CD4-positive, alpha-beta T cell treated with Interleukin-15 for 4 hours (primary cell): ENCODE measurements at regions not wholly inside any gene's neighbourhood (a gene's known extent, or its start where the extent isn't known, plus 50 kb on each side); places are given as distances from the start of the nearest gene placed in this dataset.

Experiments used
- DNase-seq: peaks from one replicate; pipeline ENCODE4 v3.0.0-alpha.2; 2020; ENCODE audit warnings: low spot score

DNA sequence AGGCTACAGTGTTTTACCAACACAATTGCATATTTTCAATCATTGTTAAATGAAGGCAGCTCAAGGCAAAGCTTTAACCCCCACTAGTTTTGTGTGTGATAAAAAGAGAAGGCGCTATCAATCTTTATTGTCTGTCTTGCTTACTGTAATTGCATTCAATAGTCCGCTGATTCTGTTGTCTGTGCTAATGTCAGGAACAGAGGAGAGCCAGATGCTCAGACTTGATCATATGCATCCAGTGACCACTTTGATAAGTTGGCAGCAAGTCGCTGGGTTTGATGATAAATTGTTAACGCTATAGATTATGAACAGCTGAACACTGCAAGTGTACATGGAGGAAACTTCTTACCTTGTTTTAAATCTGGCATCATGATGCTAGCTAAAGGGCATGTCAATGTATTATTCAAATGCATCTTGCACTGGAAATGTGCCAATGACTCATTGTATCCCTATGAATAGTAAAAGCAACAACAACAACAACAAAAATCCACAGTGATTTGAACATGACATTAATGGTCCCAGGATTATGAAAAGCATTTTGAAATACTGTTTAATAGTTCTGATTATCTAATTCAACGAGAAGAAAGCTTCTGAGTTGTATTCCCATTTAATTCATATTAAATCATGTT is 423.5 kb upstream of the FANCL start:
- DNase-seq, result no peak

DNA sequence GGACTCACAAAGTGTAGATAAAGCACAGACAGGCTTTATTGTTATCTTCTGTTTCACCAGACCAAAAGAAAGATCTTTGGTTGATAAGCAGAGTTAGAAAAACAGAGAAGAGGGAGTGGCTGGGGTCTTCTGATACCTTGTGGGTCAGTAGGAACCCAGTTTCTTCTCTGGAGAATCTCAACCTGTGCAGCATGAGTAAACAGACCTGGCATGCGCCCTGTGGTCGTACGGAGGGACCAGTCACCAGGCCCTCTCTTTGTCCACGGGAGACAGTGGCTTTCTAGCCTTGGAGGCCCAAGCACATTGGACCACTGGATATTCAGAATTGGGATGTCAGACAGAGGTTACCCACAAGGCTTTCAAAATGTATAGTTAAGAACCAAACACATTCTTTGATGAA is 418.9 kb upstream of the FANCL start:
- no peak for DNase-seq

DNA sequence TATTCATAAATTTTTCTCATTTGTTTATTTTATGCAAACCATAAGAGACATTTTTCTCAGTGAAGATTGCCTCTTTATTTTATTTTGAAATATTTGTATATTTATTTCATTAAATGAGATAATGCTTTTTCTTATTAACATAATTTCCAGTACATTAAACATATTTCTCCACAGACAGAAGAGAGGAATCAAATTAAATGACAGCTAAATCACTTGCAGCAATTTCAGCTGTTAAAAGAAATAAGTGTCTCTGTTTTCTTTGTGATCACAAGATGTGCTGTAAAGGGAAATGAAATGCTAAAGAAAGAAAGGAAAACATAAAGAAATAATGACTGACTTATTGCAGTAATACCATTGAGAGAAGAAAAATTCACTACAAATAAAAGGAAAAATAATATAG is 414.0 kb upstream of the FANCL start:
- no peak for DNase-seq

DNA sequence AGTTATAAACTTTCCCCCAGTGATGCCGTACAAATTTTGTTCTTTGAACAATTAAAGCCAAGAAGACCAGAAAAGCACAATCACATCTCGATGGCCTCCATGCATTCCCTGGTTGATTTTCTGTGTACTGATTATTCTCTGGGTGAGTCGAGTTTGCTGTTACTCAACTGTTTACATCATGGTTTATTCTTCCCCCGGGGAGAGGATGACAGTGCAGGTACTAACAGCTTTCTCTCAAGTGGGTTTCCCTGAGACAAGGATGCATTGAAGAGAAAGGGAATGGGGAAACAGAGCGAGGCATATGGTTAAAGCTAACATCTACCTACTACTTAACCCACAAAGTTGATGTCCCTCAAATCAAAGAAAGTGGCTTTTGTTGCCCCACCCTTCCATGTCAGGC is 410.8 kb upstream of the FANCL start:
- no peak for DNase-seq

DNA sequence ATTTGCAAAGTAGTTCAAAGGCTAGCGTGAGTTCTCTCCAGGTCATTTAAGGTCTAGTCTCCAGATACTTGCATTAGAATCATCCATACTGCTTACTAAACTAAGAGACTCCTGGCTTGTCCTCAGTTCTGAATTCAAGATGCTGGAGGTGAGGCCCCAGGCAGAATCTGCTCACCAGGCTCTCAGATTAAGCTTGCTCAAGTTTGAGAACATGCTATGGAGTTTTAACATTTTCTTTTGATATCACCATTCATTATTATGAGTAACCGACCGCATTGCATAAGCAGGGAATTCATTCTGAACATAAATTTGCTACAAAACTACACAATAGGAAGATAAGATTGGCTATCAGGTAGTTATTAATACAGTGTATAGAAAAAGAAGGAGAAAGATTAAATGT is 409.7 kb upstream of the FANCL start:
- DNase-seq, result no peak

DNA sequence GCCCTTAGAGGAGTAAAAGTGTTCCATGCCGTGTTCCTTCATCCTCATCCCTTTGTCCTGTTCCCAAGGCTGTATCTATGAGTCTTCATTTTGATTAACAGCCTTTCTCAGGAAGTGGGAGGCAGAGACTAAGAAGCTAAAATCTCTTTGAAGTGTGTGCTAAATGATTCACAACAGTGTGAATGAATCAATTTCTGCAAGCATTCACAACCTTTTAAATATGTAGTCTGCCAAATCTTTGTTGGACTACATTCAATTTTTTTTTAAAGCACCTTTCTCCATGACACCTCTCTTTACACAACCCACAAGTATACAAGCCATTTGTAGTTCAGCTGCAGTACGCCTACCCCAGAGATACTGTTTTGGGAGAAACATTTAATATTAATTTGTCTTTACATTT is 408.6 kb upstream of the FANCL start:
- DNase-seq, result no peak

DNA sequence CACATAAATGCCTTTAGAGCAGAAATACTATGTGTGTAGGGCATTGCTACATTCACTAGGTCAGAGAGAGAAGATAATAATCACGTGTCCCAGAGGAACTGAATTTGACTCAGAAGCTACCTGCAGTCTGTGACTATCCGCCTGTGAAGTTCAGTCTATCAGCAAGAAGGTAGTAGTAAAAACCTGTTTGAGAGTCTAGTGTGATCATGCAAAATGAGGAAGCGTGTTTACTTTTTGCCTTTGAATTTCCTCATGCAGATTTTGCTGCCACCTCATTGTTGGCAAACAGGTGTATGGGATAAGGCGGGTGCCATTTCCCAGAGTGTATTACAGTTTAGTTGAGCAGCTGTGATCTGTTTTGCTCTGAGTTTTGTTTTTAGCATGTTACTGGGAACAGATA is 403.9 kb upstream of the FANCL start:
- no peak for DNase-seq

DNA sequence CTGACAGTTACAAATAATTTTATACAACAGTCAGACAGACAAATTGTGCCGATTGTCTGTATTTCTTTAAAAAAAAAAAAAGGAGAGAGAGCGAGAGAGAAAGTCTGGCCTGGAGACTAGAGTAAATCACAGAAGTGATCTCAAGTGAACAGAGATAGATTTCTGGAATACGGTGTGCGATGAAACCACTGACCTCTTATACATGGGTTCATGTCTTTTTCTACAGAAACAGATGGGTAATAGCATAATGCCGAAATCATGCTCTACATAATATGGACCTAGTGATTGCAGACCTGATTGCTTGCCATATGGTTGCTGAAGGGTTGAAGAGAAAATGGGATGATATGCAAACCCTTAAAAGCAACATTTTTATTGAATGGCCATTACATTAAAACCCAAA is 403.3 kb upstream of the FANCL start:
- no peak for DNase-seq

DNA sequence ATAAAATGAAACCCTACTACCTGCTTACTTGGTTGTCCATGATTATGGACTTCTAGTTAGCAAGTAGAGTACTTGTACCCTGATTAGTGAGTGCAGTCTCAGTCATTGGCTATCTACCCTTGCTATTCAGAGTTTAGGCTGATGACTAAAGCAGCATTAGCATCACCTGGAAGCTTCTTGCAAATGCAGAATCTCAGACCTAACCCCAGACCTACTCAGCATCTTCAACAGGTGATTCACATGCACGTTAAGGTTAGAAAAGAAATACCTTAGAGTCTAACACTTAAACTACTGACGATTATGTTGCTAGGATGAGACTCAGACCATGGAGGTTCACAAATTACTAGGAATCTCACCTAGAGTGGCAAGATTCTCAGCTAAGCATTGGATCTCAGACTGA is 399.9 kb upstream of the FANCL start:
- no peak for DNase-seq

DNA sequence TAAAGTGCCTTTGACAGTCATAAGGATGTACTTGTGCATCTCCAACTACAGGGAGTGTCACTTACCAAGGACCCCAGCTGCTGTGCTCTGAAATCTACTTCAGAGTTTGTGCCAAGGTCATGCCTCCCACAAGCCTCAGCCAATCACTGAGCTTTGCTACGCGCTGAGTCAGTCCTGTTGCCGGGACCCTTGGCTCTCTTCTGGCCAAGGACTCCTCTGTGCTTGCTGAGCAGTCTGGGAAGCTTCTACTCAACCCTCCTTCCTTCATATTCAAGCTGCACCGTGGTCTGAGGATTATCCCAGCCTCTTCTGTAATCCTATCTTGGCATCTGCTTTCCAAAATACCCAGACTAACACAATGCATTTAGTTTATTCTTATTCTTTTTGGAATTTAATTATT is 398.9 kb upstream of the FANCL start:
- DNase-seq, result no peak

DNA sequence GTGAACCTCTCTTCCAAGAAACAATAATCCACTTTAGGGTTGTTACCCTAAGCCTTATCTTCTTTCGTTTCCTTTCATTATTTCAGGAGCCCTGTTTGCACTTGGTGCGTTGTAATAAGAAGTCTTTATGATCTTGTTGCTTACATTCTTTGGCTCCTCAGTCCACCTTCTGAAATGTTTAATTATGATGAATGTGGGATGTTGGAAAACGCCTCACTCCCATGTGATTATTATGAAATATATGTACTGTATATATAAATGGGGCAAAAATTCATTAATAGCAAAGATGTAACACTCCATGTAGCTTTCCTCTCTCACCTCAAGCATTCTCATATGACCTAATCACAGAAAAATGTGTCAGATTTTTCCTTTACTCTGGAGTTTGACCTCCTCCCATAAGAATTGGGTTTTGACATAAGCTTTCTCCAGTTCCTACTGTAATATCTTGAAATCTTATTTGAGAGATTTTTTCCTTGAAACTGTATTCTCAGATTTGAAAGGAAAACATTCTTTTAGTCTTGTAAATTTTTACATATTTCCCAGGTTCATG is 397.2 kb upstream of the FANCL start:
- no peak for DNase-seq

DNA sequence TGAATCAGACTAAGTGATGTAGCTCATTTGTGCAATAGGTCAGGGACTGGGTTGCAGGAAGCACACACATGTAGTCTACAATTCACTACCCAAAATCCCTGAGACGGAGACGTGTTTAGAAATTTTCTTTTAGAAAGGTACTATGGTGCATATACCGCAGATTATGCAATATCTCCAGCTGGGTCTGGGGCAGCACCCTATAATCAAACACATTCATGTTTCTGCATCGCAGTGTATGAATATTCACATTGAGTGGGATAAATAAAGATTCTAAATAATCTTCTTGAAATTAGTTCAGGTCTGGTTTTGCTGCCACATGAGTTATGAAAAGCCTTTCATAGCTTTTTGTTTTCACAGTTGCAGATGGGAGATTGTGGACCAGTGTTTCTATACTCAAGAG is 395.7 kb upstream of the FANCL start:
- DNase-seq, result no peak

DNA sequence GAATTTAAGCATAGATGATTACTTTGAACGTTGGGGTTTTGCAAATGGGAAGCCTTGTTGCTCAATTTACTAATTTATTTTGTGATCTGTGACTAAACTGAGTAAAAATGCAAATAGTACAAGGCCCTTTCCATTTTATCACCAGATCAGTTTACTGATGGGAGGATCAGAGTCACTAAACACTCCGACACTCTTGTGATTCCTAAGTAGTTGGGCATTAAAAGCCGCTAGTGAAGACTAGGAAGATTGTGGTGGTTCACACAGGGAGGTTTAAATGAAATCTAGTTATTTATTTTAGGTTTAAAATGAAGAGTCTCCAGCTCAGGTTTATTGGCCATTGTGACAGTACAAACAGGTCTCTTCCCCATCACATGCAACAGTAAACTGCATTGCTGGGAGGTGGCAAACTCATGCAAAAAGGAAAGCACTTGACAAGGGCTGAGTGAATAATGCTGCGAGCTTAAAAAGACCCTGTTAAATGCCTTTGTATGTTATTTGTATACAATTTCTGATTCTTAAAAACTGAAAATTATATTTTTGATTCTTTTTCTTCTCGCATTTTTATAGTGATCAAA is 394.8 kb upstream of the FANCL start:
- no peak for DNase-seq

DNA sequence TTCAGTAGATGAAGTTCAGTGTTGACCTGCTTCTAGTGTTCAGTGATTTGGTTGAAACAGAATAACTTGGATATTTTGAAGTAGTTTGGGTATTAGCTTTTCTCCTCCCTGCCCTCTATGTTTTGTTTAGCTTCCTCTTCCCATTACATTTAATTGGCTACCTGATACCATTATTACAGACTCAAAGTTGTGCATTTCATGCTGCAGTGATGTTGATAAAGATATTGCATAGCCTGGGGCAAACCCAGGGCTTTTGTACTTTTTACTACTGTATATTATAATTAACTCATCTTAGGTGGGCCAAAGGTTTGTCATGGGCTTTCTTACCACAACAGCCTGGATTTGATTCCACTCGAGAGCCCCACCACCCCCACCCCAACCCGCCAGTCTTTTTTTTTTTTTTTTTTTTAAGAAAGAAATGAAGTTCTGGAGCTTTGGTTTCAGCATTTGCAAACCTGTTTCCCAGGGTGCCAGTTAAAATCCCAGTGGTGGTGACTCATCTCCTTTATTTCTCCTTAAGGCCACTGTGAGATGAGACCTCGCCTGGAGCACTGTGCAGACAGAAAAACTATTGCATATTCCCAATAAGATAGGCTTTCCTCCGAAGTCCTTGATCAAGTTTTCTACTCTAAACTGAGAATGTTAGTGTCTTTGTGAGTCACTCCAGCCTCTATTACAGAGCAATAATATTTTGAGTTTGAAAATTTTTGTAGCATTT is 393.7 kb upstream of the FANCL start:
- DNase-seq, result no peak

DNA sequence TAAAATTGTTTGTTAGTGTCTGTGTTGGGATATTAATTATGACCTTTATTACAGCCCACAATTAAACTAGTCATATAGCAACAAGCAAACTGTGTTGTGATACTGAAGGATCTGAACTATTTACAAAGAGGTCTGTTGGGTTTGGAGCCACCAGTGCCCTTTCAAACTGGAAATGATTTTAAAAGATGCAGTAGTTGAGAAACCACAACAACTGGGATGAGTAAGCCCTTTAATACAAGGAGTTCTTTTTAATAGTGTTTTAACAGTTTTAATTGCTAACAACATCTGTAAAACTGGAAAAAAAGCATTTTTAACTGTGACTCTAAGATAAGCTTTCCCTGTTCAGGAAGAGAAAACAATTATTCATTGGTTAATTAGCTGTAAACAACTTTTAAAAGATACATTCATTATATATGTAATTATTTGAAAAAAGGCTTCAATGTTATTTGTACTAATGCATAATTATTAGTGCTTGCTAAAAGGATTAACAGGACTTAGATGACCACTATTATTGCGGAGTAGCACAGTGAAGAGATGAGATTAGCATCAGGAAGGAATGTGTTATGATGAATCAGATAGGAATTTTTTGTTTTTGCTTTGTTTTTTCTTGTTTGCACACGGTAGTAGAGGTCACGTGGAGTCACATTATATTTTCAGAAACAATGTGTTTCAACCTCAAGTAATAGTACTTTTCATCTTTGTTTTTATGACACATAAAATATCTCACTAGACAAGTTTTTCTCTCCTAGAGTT is 392.7 kb upstream of the FANCL start:
- no peak for DNase-seq

DNA sequence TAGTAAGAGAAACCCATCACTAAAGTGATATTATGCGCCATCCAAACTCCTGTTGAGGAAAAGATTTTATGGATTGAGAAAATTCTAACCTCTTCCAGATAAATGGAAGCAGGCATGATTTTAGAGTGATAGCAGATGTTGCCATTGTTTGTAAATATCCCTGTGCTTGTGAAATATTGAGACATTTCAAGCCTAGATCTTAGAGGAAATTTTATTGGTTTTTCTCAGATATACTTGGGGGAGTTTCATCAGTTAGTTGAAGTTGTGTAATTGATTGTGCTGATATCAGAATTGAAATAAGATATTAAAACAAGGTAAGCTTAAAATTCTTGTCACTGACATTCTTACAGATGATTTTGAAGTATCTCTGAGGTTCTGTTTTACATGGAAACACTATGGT is 390.9 kb upstream of the FANCL start:
- DNase-seq, result no peak

DNA sequence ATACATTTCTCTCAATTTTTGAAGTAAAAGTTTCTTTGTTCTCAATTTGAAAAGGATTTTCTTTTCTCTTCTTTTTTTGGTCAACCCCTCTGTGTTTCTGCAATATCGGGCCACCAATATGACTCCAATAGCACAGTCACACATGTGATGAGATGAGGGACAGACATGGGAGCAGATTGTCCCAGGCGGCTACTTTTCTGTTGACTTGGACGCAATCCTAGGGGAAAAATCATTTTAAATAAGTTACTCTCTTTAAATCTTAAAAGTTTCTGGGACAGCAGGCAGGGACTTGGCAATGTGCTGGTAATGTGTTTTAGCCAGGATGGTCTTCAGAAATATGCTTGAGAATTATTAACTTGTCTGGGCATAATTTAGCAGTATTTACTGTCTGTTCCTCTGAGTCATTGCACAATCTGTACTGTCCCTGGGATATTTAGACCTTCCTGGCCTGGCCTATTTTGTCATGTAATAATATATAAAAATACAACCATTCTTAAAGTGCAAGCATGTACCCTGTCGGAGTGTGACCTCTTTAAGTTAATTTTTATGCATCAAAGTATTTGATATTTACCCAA is 388.5 kb upstream of the FANCL start:
- DNase-seq, result no peak

DNA sequence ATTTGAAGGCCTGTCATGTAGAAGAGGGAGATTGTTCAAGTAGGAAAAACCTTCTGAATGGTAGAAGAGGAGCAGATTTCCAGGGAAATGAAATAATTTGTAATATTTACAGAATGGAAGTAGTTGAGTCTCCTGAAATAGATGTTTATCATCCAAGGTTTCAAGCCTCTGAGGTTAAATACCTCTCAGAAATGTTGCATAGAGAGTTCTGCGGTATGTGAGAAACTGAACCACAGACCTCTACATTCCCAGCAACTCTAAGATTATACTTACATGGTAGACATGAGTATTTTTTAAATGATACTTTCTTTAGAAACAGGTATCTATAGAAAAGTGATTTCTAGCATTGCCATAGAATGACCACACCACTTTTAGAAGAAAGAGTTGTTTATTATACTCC is 379.8 kb upstream of the FANCL start:
- DNase-seq, result no peak

DNA sequence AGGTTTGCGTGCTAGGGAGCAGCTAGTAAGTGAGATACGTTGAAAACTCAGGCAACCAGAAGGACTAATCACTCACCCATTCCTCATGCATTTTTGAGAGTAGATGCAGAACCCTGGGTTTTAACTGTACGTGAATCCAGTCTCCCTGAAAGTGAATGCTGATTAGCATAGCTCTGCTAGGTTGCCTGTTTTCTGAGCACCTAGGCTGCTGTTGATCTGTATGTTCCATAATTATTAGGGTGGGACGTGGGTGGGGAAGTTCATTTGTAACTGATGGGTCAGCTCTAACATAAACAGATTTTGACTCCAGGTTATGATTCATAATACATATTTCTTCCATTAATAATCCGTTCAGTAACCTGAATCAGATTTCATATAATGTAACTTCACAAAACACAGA is 379.0 kb upstream of the FANCL start:
- DNase-seq, result no peak

DNA sequence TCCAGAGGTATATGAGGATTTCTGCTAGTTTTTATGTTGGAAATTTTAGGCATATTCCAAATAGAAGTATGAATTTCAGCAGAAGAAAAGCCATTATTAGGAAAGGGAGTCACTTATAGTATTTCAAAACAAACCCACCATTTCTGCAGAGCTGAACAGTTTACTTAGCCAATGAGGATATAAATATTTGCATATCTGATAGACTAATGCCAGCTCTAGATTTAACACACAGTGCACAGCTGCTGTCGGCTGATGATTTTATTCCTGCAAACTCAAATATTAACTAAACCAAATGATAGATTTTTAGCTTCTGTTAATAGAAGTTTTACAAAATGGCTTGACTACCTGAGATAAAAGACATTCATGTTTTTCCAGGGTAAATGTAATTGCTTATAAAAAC is 375.8 kb upstream of the FANCL start:
- no peak for DNase-seq

DNA sequence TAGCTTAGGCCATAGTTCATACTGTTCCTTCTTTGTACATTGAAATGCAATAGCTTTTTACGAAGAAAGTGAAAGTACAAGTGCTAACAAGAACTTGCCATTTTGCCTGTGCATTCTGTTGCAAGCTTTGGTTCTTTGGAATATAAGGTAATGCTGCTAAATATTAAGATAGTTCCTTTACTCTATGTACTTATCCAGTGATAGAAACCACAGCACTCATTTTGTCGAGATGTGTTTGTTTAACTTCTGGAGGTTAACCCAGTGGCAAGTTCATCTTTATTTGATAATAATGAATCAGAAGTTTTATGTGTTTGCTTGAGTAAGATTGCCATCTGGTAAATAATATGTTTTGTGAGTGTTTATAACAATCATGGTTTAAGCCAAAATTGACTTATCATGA is 373.1 kb upstream of the FANCL start:
- DNase-seq, result no peak

DNA sequence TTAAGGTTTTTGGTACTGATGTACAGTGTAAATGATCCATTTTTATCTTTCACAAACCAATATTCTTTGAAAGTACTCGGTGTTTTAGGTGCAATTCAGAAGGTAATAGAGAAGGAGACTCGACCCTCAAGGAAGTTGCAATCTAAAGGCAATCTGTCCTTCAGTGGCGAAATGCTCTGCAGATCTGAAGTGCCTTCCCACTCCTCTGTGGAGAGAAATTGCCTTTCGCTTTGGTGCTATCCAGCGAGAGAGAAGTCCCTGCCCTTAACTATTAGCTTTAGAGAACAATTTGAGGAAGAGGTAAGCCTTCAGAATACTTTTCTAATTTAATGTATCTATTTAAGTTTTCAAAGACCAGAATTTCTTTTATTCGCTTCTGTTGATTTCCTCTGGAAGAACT is 371.8 kb upstream of the FANCL start:
- DNase-seq, result no peak

DNA sequence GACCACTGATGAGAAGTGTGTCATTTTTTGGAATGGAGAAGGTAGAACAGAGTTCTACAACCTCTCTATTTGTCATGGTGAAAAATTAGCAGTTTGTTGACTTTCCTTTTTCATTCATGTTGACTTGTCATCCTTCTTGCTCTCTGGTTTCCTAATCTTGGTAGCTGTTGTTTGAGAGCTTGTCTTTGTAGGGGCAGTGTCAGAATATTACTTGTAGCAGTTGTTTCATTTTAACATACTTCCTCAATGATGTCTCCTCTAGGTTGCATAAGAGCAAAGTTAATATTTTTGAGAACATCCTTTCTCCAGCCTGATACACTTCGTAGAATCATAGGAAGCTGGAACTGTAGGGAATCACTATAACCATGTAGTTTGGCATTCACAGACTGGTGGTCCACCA is 368.2 kb upstream of the FANCL start:
- DNase-seq, result no peak
